GM10266 (cell line): ENCODE measurements at regions not wholly inside any gene's neighbourhood (a gene's known extent, or its start where the extent isn't known, plus 50 kb on each side); places are given as distances from the start of the nearest gene placed in this dataset.

ENCODE experiments used
- DNase-seq: peaks from one replicate; pipeline ENCODE4 v3.0.0; 2012; ENCODE audit errors: extremely low spot score
- TF ChIP-seq, protein P1 (sequence below): IDR thresholded peaks from 2 replicates; pipeline ENCODE4 v1.5.1; 2012; ENCODE audit warnings: mild to moderate bottlenecking, low read depth; ENCODE audit not compliant: control insufficient read depth, insufficient read depth; ENCODE audit errors: missing control alignments

DNA sequence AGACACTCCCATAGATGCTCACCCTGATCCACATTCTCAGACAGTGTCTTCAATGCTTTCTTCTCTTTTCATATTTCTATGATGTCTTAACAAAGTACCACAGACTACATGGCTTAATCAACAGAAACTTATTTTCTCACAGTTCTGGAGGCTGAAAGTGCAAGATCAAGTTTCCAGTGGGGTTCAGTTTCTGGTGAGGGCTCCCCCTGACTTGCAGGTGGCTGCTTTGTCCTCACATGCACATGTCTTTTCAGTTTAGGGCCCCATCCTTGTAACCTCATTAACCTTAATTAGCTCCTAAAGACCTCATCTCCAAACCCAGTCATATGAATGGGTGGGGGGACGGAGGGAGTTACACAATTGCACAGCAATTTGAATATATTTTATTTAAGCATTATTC, 335.8 kb downstream of the AASDHPPT start:
- TF ChIP-seq, protein P1, sequence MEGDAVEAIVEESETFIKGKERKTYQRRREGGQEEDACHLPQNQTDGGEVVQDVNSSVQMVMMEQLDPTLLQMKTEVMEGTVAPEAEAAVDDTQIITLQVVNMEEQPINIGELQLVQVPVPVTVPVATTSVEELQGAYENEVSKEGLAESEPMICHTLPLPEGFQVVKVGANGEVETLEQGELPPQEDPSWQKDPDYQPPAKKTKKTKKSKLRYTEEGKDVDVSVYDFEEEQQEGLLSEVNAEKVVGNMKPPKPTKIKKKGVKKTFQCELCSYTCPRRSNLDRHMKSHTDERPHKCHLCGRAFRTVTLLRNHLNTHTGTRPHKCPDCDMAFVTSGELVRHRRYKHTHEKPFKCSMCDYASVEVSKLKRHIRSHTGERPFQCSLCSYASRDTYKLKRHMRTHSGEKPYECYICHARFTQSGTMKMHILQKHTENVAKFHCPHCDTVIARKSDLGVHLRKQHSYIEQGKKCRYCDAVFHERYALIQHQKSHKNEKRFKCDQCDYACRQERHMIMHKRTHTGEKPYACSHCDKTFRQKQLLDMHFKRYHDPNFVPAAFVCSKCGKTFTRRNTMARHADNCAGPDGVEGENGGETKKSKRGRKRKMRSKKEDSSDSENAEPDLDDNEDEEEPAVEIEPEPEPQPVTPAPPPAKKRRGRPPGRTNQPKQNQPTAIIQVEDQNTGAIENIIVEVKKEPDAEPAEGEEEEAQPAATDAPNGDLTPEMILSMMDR: no peak
- no peak for DNase-seq

DNA sequence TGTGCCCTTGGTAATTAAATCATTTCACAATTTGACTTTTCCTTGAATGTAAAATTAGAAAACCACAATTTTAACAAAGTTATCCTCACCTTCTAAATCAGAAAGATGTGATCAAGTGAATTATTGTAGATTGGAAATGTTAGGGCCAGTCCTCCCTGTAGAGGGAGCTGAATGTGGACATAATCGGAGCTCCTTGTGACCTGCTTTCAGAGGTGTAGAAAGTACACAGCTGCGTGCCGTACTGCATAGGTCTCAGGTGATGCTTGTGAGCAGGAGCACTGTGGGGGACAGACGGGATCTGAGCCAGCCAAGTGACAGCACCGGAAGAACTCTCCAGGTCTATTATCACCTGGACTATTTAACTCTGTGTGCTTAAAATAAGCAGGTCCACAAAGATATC, 338.0 kb downstream of the AASDHPPT start:
- no peak for DNase-seq
- TF ChIP-seq, protein P1: no peak

DNA sequence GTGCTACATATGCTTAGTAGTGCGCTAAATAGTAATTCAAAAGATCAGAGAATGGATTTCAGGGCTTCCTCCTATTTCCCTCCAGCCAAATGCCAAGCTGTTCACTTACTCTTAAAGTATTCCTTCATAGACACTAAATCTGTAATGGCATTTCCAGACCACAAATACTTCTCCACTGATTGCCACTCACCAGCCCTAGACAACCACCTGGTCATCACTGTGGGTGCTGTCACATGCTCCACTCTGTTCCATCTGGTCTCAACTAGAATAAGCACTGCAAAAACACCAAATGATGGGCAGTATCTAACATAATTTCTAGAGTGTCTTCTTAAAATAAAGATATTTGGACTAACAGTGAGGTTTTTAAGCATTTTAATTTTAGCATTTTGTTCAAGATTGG, 341.3 kb downstream of the AASDHPPT start:
- no peak for DNase-seq
- TF ChIP-seq, protein P1: no peak

DNA sequence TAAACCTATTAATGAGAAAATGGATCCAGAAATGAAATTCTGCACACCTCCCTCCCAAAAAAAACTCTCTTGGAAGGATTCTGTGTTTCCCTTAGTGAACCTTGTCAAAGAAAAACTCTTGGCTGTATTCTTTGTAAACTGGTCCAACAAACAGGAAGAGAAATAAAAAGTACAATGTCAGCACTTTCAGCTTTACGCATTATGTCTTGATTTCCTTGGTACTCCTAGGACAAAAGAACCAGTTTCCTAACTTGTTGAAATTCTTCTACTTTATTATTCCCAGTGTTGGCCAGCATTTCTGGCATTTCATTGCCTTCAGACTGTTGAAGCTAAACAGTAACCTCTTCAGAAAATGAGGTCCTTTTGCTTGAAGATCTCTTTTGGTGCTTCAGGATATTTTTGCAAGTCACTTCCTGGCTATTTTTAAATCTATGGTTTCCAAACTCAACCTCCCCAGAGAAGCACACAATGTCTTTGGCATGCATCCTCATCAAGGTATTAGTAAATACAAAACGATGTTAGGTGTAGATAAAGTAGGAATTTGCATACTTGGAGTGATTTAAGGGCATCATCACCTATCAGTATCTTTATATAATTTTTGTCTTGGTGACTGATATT, 342.7 kb downstream of the AASDHPPT start:
- DNase-seq: no peak
- TF ChIP-seq, protein P1: no peak

DNA sequence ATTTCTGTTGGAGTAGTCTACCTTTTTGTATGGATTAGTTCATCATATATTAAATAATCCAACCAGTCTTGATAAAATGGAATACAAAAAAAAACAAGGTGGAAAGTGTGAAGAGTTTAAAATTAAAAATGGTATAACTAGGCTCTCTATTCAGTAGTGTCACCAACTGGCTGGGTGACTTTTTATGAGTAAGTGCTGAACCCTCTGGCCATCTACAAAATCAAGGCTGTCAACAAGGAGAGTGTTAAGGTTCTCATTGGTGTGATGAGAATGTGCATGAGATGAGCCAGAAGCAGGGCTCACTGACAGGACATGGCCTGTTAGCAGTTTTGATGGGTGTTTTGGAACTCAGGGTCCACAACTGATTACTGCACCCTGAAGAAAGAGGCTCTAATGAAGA, 343.2 kb downstream of the AASDHPPT start:
- no peak for DNase-seq
- TF ChIP-seq, protein P1: no peak

DNA sequence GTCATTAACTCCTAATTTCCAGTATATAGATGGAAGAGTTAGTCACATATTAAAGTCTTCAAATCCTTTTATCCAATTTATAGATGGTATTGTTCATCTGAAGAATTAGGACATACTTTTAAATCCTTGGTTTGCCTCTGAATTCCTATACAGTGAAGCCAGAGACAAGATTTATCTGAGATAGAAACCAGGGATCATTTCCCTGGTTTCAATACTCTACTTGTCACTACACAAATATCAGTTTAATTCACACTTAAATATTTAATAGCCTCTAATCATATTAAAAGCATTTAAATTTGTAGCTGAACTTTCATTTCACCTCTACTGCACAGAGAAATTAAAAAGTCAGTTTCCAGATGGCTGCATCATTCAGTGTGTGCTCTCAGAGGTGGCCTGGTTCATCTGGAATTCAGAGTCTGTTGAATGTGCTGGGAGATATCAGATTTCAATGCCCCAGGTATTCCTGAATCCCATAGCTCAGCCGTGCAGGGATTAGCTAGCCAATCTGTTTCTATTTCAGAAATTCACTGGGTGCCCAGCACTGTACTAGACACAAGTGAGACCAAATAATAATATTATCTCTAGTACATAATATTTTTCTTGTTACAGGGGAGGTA, 344.3 kb downstream of the AASDHPPT start:
- TF ChIP-seq, protein P1: no peak
- DNase-seq: no peak

DNA sequence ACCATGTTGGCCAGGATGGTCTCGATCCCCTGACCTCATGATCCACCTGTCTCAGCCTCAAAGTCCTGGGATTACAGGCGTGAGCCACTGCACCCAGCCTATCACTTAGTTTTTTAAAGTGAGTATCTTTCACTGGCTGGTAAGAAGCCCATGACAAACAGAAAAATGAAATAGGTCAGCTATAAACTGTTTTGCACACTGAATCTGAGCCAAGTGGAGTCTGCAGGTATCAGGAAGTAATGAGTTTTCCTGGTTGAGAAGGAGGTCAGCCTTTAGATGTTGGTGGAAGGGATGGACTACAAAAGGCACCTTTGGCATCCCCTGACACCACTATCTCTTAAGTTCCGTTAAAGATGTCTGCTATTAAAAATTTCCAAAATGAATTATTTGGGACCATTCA, 345.1 kb downstream of the AASDHPPT start:
- TF ChIP-seq, protein P1: no peak
- DNase-seq: no peak
